T-cell (primary cell): ENCODE measurements at regions not wholly inside any gene's neighbourhood (a gene's known extent, or its start where the extent isn't known, plus 50 kb on each side); places are given as distances from the start of the nearest gene placed in this dataset.

ENCODE experiments used
- ATAC-seq, 4 experiments: fragments of 200-7000 bp in 3 of 4; fragments of 150-1000 bp in 1 of 4; cut with Tn5 transposase; replicated peaks in 1 of 4; 1 replicate in 3 of 4; 2 replicates in 1 of 4; pipeline ENCODE4 v1.10.0; 2021; ENCODE audit warnings: moderate library complexity in 3 of 4, mild to moderate bottlenecking in 2 of 4, moderate number of reproducible peaks in 1 of 4
- CTCF ChIA-PET, 2 donors: fragments of 300-600 bp; sonication (Branson Sonifier 250); formaldehyde crosslinking; loops; one replicate each; lab custom pipeline; 2022; ENCODE audit warnings: antibody characterized with exemption in 2 of 2; lab: Charles Lee
- POLR2A ChIA-PET, 2 donors: fragments of 300-600 bp; sonication (Branson Sonifier 250); formaldehyde crosslinking; loops; one replicate each; lab custom pipeline; 2022; ENCODE audit warnings: antibody characterized with exemption in 2 of 2; lab: Charles Lee
- DNase-seq, 35 experiments: peaks; one replicate each; pipeline versions ENCODE4 v3.0.0 to v3.0.0-alpha.2; 2013 to 2023
- H3K27ac ChIP-seq: one replicate; pipeline ENCODE4 v1.5.1; 2013; ENCODE audit warnings: low read length
- H3K27me3 ChIP-seq, 2 experiments: replicated peaks in 1 of 2; 1 replicate in 1 of 2; 2 replicates in 1 of 2; pipeline versions ENCODE4 v1.6.1 to v1.7.0; 2013; ENCODE audit warnings: low read length in 1 of 2, mixed read lengths in 1 of 2; ENCODE audit not compliant: control insufficient read depth in 2 of 2, insufficient read depth in 2 of 2; ENCODE audit errors: extremely low read depth in 1 of 2
- H3K36me3 ChIP-seq, 2 donors: 1 replicate in 1 of 2; 2 replicates in 1 of 2; pipeline versions ENCODE4 v1.6.1 to v1.7.0; 2013; ENCODE audit warnings: low read length in 1 of 2; ENCODE audit not compliant: control insufficient read depth in 2 of 2, insufficient read depth in 1 of 2; ENCODE audit errors: extremely low read depth in 1 of 2
- H3K4me1 ChIP-seq, 2 experiments: 1 replicate in 1 of 2; 2 replicates in 1 of 2; pipeline versions ENCODE4 v1.6.1 to v1.7.0; 2013; ENCODE audit warnings: low read length in 2 of 2, mixed read lengths in 1 of 2; ENCODE audit not compliant: insufficient read depth in 2 of 2, control insufficient read depth in 1 of 2; ENCODE audit errors: extremely low read depth in 1 of 2
- H3K4me3 ChIP-seq, 2 donors: 1 replicate in 1 of 2; 2 replicates in 1 of 2; pipeline versions ENCODE4 v1.5.1 to v1.7.0; 2013; ENCODE audit warnings: mild to moderate bottlenecking in 2 of 2, low read length in 1 of 2, moderate library complexity in 1 of 2; ENCODE audit not compliant: control insufficient read depth in 1 of 2; ENCODE audit errors: extremely low read depth in 1 of 2
- H3K9me3 ChIP-seq: 2 replicates; pipeline ENCODE4 v1.7.0; 2013
- H3K27ac Mint-ChIP-seq, 2 donors: one replicate each; pipeline ENCODE4 v1.8.0; 2020 to 2021; ENCODE audit warnings: mild to moderate bottlenecking in 2 of 2, mixed read lengths in 2 of 2
- H3K27me3 Mint-ChIP-seq, 2 donors: one replicate each; pipeline ENCODE4 v1.8.0; 2021 to 2022; ENCODE audit warnings: mixed read lengths in 2 of 2
- H3K36me3 Mint-ChIP-seq: one replicate; pipeline ENCODE4 v1.8.0; 2021; ENCODE audit warnings: mixed read lengths
- H3K4me1 Mint-ChIP-seq, 3 donors: one replicate each; pipeline ENCODE4 v1.8.0; 2020 to 2022; ENCODE audit warnings: mixed read lengths in 3 of 3, mild to moderate bottlenecking in 1 of 3
- H3K4me3 Mint-ChIP-seq, 3 donors: one replicate each; pipeline ENCODE4 v1.8.0; 2020 to 2022; ENCODE audit warnings: mild to moderate bottlenecking in 3 of 3, mixed read lengths in 3 of 3, moderate library complexity in 3 of 3
- H3K9me3 Mint-ChIP-seq, 3 donors: one replicate each; pipeline ENCODE4 v1.8.0; 2020 to 2022; ENCODE audit warnings: mixed read lengths in 3 of 3
- WGBS: methylation state at CpG from one replicate; pipeline ENCODE4 v1.1.5; 2013; ENCODE audit warnings: missing lambda C conversion rate; ENCODE audit not compliant: insufficient coverage; 5-methylcytosine and 5-hydroxymethylcytosine counted together

- Mint-ChIP-seq H3K4me1 (no peaks in the 10 kb centered on the region), H3K27me3 (peaks cover 3 to 6% of the 10 kb centered on the region in 2 donors), H3K27ac (no peak overlapping the region), H3K9me3 (peaks cover 0 to 11% (median 7%) of the 10 kb centered on the region in 3 donors), H3K4me3 (no peak overlapping the region), H3K36me3 (no peaks in the 10 kb centered on the region)
- ChIA-PET CTCF (no interaction called here), POLR2A (no interaction called here)
- DNase-seq (no peak), ATAC-seq (no peak)
- H3K27ac ChIP-seq: no peak overlapping the region
- H3K4me3 ChIP-seq: no peak overlapping the region
- WGBS: 63% methylated on average over 15 of the region's 15 CpGs
- no peaks in the 10 kb centered on the region for H3K9me3 ChIP-seq
- no peaks in the 10 kb centered on the region for H3K4me1 ChIP-seq
- peaks cover 0 to 31% of the 10 kb centered on the region in 2 experiments for H3K27me3 ChIP-seq
- H3K36me3 ChIP-seq: no peaks in the 10 kb centered on the region
Measured at GRCh38 chr19:33938821-33939220, 142.2 kb downstream of the KCTD15 start.

- Histone ChIP-seq H3K4me3 (no peak overlapping the region), H3K36me3 (no peaks in the 10 kb centered on the region), H3K4me1 (no peaks in the 10 kb centered on the region), H3K27me3 (peaks cover 0 to 20% of the 10 kb centered on the region in 2 experiments), H3K9me3 (no peaks in the 10 kb centered on the region), H3K27ac (no peak overlapping the region)
- Mint-ChIP-seq H3K27ac (no peak overlapping the region), H3K4me1 (no peaks in the 10 kb centered on the region), H3K36me3 (no peaks in the 10 kb centered on the region), H3K27me3 (peaks cover 0 to 8% of the 10 kb centered on the region in 2 donors), H3K9me3 (no peaks in the 10 kb centered on the region), H3K4me3 (no peak overlapping the region)
- POLR2A ChIA-PET: no interaction called here
- CTCF ChIA-PET: no interaction called here
- DNase-seq: no peak
- 76% methylated on average over 4 of the region's 5 CpGs for WGBS
- no peak for ATAC-seq
Measured at GRCh38 chr19:33941133-33941532, 144.5 kb downstream of the KCTD15 start.

- Mint-ChIP-seq H3K27me3 (peaks cover 8 to 9% of the 10 kb centered on the region in 2 donors), H3K27ac (no peak overlapping the region), H3K4me3 (no peak overlapping the region), H3K36me3 (no peaks in the 10 kb centered on the region), H3K9me3 (no peaks in the 10 kb centered on the region), H3K4me1 (no peaks in the 10 kb centered on the region)
- Histone ChIP-seq H3K36me3 (no peaks in the 10 kb centered on the region), H3K27ac (no peak overlapping the region), H3K27me3 (peaks cover 0 to 15% of the 10 kb centered on the region in 2 experiments), H3K4me1 (no peaks in the 10 kb centered on the region), H3K9me3 (no peaks in the 10 kb centered on the region), H3K4me3 (no peak overlapping the region)
- CTCF ChIA-PET: interaction anchor here in 1 of 2 donors (0.5 kb wide), 1 partner anchor 294 kb away, joined by 4 read pairs; no protein-coding TSS in a partner anchor
- POLR2A ChIA-PET: no interaction called here
- WGBS: 66% methylated on average over 3 of the region's 6 CpGs
- DNase-seq (no peak), ATAC-seq (no peak)
Measured at GRCh38 chr19:33946535-33947264, 150.0 kb downstream of the KCTD15 start.

- H3K27me3 ChIP-seq: peaks cover 0 to 15% of the 10 kb centered on the region in 2 experiments
- ATAC-seq: no peak
- no peaks in the 10 kb centered on the region for H3K9me3 ChIP-seq
- no peaks in the 10 kb centered on the region for H3K36me3 ChIP-seq
- no peaks in the 10 kb centered on the region for H3K9me3 Mint-ChIP-seq
- no peak overlapping the region for H3K4me3 ChIP-seq
- no peak overlapping the region for H3K27ac Mint-ChIP-seq
- H3K4me3 Mint-ChIP-seq: no peak overlapping the region
- peaks cover 9 to 13% of the 10 kb centered on the region in 2 donors for H3K27me3 Mint-ChIP-seq
- no peak overlapping the region for H3K27ac ChIP-seq
- H3K4me1 ChIP-seq: no peaks in the 10 kb centered on the region
- H3K4me1 Mint-ChIP-seq: no peaks in the 10 kb centered on the region
- ChIA-PET POLR2A (no interaction called here), CTCF (interaction anchor here in 1 of 2 donors (0.5 kb wide), 1 partner anchor 295 kb away, joined by 4 read pairs; no protein-coding TSS in a partner anchor)
- 100% methylated on average over 3 of the region's 5 CpGs for WGBS
- no peaks in the 10 kb centered on the region for H3K36me3 Mint-ChIP-seq
- no peak for DNase-seq
Measured at GRCh38 chr19:33947265-33947964, 150.7 kb downstream of the KCTD15 start.

GRCh38 chr19:33948651-33949335 lies 152.1 kb downstream of the KCTD15 start:
- Histone ChIP-seq H3K36me3 (no peaks in the 10 kb centered on the region), H3K9me3 (no peaks in the 10 kb centered on the region), H3K27me3 (peaks cover 0 to 8% of the 10 kb centered on the region in 2 experiments), H3K4me3 (no peak overlapping the region), H3K4me1 (no peaks in the 10 kb centered on the region), H3K27ac (no peak overlapping the region)
- DNase-seq (no peak), ATAC-seq (no peak)
- CTCF ChIA-PET: no interaction called here
- no peak overlapping the region for H3K27ac Mint-ChIP-seq
- 62% methylated on average over 8 of the region's 8 CpGs for WGBS
- peaks cover 12 to 13% of the 10 kb centered on the region in 2 donors for H3K27me3 Mint-ChIP-seq
- POLR2A ChIA-PET: no interaction called here
- no peaks in the 10 kb centered on the region for H3K4me1 Mint-ChIP-seq
- no peaks in the 10 kb centered on the region for H3K9me3 Mint-ChIP-seq
- H3K36me3 Mint-ChIP-seq: no peaks in the 10 kb centered on the region
- H3K4me3 Mint-ChIP-seq: no peak overlapping the region

GRCh38 chr19:33950091-33950750 lies 153.6 kb downstream of the KCTD15 start:
- no peak overlapping the region for H3K27ac Mint-ChIP-seq
- no peak overlapping the region for H3K27ac ChIP-seq
- ChIA-PET CTCF (no interaction called here), POLR2A (no interaction called here)
- H3K4me1 Mint-ChIP-seq: no peaks in the 10 kb centered on the region
- H3K36me3 Mint-ChIP-seq: no peaks in the 10 kb centered on the region
- no peaks in the 10 kb centered on the region for H3K9me3 ChIP-seq
- WGBS: 84% methylated on average over 7 of the region's 17 CpGs
- H3K27me3 Mint-ChIP-seq: peaks cover 10 to 16% of the 10 kb centered on the region in 2 donors
- no peaks in the 10 kb centered on the region for H3K4me1 ChIP-seq
- DNase-seq: no peak
- H3K9me3 Mint-ChIP-seq: no peaks in the 10 kb centered on the region
- H3K4me3 Mint-ChIP-seq: no peak overlapping the region
- no peak overlapping the region for H3K4me3 ChIP-seq
- no peaks in the 10 kb centered on the region for H3K36me3 ChIP-seq
- H3K27me3 ChIP-seq: peaks cover 0 to 6% of the 10 kb centered on the region in 2 experiments
- ATAC-seq: no peak
